ENCODE measurements at regions not wholly inside any gene's neighbourhood (a gene's known extent, or its start where the extent isn't known, plus 50 kb on each side); places are given as distances from the start of the nearest gene placed in this dataset.
A peak's percentile ranks its signal among the peaks of the same experiment; 100 is the strongest.

DNA sequence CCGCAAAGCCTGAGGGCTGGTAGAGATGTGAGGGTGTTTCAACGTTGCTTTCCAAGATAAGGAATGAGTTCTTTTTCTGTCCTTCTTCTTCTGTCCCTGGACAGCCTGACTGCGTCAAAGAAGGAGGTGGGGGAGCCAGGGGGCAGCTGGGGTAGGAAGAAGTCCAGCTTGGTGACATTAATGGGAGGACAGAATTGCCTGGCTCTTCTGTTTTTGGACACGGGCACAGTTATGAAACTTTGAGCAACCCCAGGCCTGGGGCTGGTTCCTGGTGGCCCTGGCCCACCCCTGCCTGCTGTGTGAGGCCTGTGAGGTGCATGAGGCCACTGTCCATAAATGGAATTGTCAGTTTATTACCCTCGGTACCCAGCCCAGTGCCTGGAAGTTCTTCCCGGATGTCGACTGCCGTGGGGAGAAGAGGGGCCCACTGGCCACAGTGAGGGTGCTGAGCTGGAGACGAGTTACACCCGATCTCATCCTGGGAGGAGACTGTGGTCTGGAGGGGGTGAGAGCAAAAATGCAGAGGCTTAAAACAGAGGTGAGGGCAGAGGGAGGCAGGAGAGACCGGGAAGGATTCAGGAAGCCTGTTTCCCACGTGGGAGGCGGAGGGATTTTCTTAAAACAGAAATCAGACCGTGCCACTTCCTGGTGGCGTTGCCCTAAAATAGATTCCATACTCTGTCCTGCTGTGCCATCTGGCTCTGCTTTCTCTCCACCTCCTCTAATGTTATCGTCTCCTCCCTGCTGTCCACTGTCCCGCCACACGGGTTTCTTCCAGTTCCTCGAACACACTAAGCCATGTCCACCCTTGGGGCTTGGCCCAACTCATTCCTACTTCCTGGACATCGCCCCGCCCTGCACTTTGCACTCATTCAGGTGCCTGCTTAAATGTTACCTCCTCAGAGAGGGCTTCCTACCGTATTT is 59.7 kb upstream of the RASD2 start:
- H3K27ac ChIP-seq (ENCODE audit: insufficient read depth, low read depth, low read length) = no peak overlapping the region
- TF ChIP-seq FOS (IDR thresholded peaks at IDR 0.05; ENCODE audit: borderline replicate concordance, insufficient read depth, low read length) = no peak
- TF ChIP-seq, protein P1, sequence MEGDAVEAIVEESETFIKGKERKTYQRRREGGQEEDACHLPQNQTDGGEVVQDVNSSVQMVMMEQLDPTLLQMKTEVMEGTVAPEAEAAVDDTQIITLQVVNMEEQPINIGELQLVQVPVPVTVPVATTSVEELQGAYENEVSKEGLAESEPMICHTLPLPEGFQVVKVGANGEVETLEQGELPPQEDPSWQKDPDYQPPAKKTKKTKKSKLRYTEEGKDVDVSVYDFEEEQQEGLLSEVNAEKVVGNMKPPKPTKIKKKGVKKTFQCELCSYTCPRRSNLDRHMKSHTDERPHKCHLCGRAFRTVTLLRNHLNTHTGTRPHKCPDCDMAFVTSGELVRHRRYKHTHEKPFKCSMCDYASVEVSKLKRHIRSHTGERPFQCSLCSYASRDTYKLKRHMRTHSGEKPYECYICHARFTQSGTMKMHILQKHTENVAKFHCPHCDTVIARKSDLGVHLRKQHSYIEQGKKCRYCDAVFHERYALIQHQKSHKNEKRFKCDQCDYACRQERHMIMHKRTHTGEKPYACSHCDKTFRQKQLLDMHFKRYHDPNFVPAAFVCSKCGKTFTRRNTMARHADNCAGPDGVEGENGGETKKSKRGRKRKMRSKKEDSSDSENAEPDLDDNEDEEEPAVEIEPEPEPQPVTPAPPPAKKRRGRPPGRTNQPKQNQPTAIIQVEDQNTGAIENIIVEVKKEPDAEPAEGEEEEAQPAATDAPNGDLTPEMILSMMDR (IDR thresholded peaks at IDR 0.05; ENCODE audit: extremely low read depth in 1 of 2, insufficient read depth in 1 of 2, low read depth in 1 of 2, low read length in 2 of 2) = no peak
- no peak for TF ChIP-seq POLR2A (IDR thresholded peaks at IDR 0.05; ENCODE audit: low read depth, low read length)
- no peak for TF ChIP-seq GATA2 (IDR thresholded peaks at IDR 0.05; ENCODE audit: insufficient read depth, insufficient read length, low read depth, low read length)
- TF ChIP-seq, protein P2, sequence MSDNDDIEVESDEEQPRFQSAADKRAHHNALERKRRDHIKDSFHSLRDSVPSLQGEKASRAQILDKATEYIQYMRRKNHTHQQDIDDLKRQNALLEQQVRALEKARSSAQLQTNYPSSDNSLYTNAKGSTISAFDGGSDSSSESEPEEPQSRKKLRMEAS (IDR thresholded peaks at IDR 0.05; ENCODE audit: insufficient read depth, insufficient read length) = no peak
- no peak for TF ChIP-seq EZH2 (IDR thresholded peaks at IDR 0.05; ENCODE audit: borderline replicate concordance, low read depth, low read length, severe bottlenecking)
- no peak for TF ChIP-seq POLR2AphosphoS5 (IDR thresholded peaks at IDR 0.05; ENCODE audit: insufficient read depth, low read depth, low read length)
- no peak for TF ChIP-seq MYC (IDR thresholded peaks at IDR 0.05; ENCODE audit: low read depth, low read length)
- no peak for TF ChIP-seq JUN (IDR thresholded peaks at IDR 0.05; ENCODE audit: borderline replicate concordance, insufficient read depth, insufficient read length, low read depth)
- H3K36me3 ChIP-seq (ENCODE audit: control insufficient read depth in 2 of 2, extremely low read depth in 1 of 2, insufficient read depth in 2 of 2, low read length in 2 of 2) = no peaks in the 10 kb centered on the region
- peaks cover 0 to 4% of the 10 kb centered on the region in 2 experiments for H3K27me3 ChIP-seq (ENCODE audit: control insufficient read depth in 2 of 2, insufficient read depth in 2 of 2, low read length in 2 of 2)
- H3K4me3 ChIP-seq (replicated peaks in 1 of 3; ENCODE audit: insufficient read depth in 1 of 3, low read depth in 1 of 3, low read length in 3 of 3) = no peak overlapping the region
- no TSS peak for BruUV-seq (replicated peaks)
- dilution Hi-C loops (cut with MboI; ENCODE audit: extremely low pct_ligation_motif_present, low sequenced_read_pairs) (no loop called here), intact Hi-C loops (cut with micrococcal nuclease) (loop anchor here (2.0 kb wide), 1 partner anchor 14 kb away; no protein-coding TSS in a partner anchor)
- POLR2A ChIA-PET = no interaction called here
- CTCF ChIA-PET = interaction anchor here (0.8 to 1.9 kb wide), 6 partner anchors 9 to 92 kb away, joined by 3 to 9 read pairs (median 6); partner anchors contain the start of gene RASD2
- H3K4me2 ChIP-seq (ENCODE audit: insufficient read depth, low read length) = no peak overlapping the region
- H3K9me3 ChIP-seq (replicated peaks; ENCODE audit: control insufficient read depth, insufficient read depth, low read length) = no peaks in the 10 kb centered on the region
- peaks cover 19% of the 10 kb centered on the region for H3K4me1 ChIP-seq (ENCODE audit: control insufficient read depth, extremely low read depth, insufficient read depth, low read length)
- peak overlapping the region; percentile 28 for H2AFZ ChIP-seq (ENCODE audit: low read depth, low read length)
- no peaks in the 10 kb centered on the region for H4K20me1 ChIP-seq (replicated peaks; ENCODE audit: control insufficient read depth, extremely low read depth, insufficient read depth, low read length)
- no peak for FAIRE-seq
- no peak overlapping the region for H3K9ac ChIP-seq (replicated peaks; ENCODE audit: extremely low read depth, insufficient read depth, low read length)
- no peaks in the 10 kb centered on the region for H3K79me2 ChIP-seq (ENCODE audit: control insufficient read depth, insufficient read depth, low read length)
- no peak for DNase-seq (ENCODE audit: low read depth, low spot score)
- no peaks in the 10 kb centered on the region for H3K9me1 ChIP-seq (replicated peaks; ENCODE audit: control insufficient read depth, extremely low read depth, insufficient read depth, low read length)

Measured in endothelial cell of umbilical vein (primary cell).